ENCODE measurements at regions not wholly inside any gene's neighbourhood (a gene's known extent, or its start where the extent isn't known, plus 50 kb on each side); places are given as distances from the start of the nearest gene placed in this dataset.

DNA sequence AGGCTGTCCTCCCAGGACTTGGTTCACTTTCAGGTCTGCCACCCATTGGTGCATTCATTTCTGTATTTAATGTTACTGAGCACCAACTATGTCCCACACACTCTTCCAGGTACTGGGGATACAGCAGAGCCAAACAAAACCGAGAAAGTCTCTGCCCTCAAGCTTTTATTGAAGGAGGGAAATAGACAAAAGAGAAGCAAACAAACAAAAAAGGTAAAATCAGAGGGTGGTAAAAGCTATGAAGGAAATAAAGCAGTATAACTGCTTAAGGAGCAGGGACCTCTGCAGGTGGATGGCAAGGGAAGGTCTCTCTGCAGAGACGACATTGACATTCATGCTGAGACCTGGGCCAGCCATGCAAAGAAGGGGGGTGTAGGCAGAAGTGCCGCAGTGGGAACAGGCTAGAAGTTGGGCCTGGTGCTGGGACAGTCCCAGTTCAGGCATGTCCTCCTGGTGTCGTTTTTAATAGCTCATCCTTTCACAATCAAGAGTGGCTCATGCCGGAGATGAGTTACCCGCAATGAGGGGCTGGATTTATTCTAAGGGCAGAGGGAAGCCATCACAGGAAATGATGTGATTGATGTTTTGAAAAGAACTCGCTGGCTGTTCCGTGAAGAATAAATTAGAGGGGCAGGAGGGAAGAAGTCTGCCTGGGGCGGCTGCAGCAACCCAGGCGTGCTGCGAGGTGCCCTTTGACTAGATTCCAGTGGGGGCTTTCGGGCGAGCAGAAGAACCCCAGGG lies 72.8 kb downstream of the IRF2BPL start:
- TF ChIP-seq EHMT2 (IDR thresholded peaks at IDR 0.05; ENCODE audit: low read depth), result no peak
- no peak for TF ChIP-seq MAZ (IDR thresholded peaks at IDR 0.05; ENCODE audit: borderline replicate concordance, low read depth, low read length)
- TF ChIP-seq POLR2A (IDR thresholded peaks at IDR 0.05; ENCODE audit: low read length), result no peak
- peak; percentile 65 for TF ChIP-seq HOXB13 (CRISPR knock-in tag; IDR thresholded peaks at IDR 0.05; ENCODE audit: low read depth)
- TF ChIP-seq, protein P1, sequence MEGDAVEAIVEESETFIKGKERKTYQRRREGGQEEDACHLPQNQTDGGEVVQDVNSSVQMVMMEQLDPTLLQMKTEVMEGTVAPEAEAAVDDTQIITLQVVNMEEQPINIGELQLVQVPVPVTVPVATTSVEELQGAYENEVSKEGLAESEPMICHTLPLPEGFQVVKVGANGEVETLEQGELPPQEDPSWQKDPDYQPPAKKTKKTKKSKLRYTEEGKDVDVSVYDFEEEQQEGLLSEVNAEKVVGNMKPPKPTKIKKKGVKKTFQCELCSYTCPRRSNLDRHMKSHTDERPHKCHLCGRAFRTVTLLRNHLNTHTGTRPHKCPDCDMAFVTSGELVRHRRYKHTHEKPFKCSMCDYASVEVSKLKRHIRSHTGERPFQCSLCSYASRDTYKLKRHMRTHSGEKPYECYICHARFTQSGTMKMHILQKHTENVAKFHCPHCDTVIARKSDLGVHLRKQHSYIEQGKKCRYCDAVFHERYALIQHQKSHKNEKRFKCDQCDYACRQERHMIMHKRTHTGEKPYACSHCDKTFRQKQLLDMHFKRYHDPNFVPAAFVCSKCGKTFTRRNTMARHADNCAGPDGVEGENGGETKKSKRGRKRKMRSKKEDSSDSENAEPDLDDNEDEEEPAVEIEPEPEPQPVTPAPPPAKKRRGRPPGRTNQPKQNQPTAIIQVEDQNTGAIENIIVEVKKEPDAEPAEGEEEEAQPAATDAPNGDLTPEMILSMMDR (IDR thresholded peaks at IDR 0.05), result no peak
- no peak for TF ChIP-seq KDM5A (IDR thresholded peaks at IDR 0.05)
- no peak for TF ChIP-seq FOXS1 (CRISPR knock-in tag; IDR thresholded peaks at IDR 0.05)
- TF ChIP-seq HOXA7 (CRISPR knock-in tag; IDR thresholded peaks at IDR 0.05), result no peak
- no peak for TF ChIP-seq RAD21 (conservative IDR thresholded peaks at IDR 0.05 in 1 of 2, IDR thresholded peaks at IDR 0.05 in 1 of 2)
- no peak for TF ChIP-seq NR3C1 (IDR thresholded peaks at IDR 0.05)
- TF ChIP-seq, protein P2, sequence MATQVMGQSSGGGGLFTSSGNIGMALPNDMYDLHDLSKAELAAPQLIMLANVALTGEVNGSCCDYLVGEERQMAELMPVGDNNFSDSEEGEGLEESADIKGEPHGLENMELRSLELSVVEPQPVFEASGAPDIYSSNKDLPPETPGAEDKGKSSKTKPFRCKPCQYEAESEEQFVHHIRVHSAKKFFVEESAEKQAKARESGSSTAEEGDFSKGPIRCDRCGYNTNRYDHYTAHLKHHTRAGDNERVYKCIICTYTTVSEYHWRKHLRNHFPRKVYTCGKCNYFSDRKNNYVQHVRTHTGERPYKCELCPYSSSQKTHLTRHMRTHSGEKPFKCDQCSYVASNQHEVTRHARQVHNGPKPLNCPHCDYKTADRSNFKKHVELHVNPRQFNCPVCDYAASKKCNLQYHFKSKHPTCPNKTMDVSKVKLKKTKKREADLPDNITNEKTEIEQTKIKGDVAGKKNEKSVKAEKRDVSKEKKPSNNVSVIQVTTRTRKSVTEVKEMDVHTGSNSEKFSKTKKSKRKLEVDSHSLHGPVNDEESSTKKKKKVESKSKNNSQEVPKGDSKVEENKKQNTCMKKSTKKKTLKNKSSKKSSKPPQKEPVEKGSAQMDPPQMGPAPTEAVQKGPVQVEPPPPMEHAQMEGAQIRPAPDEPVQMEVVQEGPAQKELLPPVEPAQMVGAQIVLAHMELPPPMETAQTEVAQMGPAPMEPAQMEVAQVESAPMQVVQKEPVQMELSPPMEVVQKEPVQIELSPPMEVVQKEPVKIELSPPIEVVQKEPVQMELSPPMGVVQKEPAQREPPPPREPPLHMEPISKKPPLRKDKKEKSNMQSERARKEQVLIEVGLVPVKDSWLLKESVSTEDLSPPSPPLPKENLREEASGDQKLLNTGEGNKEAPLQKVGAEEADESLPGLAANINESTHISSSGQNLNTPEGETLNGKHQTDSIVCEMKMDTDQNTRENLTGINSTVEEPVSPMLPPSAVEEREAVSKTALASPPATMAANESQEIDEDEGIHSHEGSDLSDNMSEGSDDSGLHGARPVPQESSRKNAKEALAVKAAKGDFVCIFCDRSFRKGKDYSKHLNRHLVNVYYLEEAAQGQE (IDR thresholded peaks at IDR 0.05), result no peak
- TF ChIP-seq, protein P3, sequence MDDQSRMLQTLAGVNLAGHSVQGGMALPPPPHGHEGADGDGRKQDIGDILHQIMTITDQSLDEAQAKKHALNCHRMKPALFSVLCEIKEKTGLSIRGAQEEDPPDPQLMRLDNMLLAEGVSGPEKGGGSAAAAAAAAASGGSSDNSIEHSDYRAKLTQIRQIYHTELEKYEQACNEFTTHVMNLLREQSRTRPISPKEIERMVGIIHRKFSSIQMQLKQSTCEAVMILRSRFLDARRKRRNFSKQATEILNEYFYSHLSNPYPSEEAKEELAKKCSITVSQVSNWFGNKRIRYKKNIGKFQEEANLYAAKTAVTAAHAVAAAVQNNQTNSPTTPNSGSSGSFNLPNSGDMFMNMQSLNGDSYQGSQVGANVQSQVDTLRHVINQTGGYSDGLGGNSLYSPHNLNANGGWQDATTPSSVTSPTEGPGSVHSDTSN (IDR thresholded peaks at IDR 0.05), result no peak
